ENCODE measurements at regions not wholly inside any gene's neighbourhood (a gene's known extent, or its start where the extent isn't known, plus 50 kb on each side); places are given as distances from the start of the nearest gene placed in this dataset.

GRCh38 chr2:18425210-18425703 is 135.2 kb downstream of the RDH14 start:
- TF ChIP-seq REST (IDR thresholded peaks at IDR 0.05) (no peak), KDM5A (IDR thresholded peaks at IDR 0.05) (no peak), CBX8 (IDR thresholded peaks at IDR 0.05) (no peak), CTCF (IDR thresholded peaks at IDR 0.05) (no peak), POLR2A (IDR thresholded peaks at IDR 0.05; ENCODE audit: low read length) (no peak), ELK1 (IDR thresholded peaks at IDR 0.05; ENCODE audit: low read depth, low read length) (no peak), MYC (IDR thresholded peaks at IDR 0.05; ENCODE audit: borderline replicate concordance, low read length) (no peak), CHD2 (IDR thresholded peaks at IDR 0.05; ENCODE audit: low read length, partially characterized antibody) (no peak), SMC3 (IDR thresholded peaks at IDR 0.05) (no peak), MAX (IDR thresholded peaks at IDR 0.05) (no peak)
